Caco-2 (cell line): ENCODE measurements at regions not wholly inside any gene's neighbourhood (a gene's known extent, or its start where the extent isn't known, plus 50 kb on each side); places are given as distances from the start of the nearest gene placed in this dataset.

ENCODE experiments used
- BruUV-seq: library from RNA; stranded (reverse); fragments of 400-500 nt; replicated peaks from 2 replicates; lab custom pipeline; 2021; lab: Mats Ljungman, UMichigan
- CTCF ChIA-PET: fragments of 300-600 bp; sonication (Branson Sonifier 250); formaldehyde crosslinking; loops from one replicate; lab custom pipeline; 2022; ENCODE audit warnings: antibody characterized with exemption; lab: Charles Lee
- POLR2A ChIA-PET: fragments of 300-600 bp; sonication (Branson Sonifier 250); formaldehyde crosslinking; loops from one replicate; lab custom pipeline; 2022; ENCODE audit warnings: antibody characterized with exemption; lab: Charles Lee
- DNase-seq, 2 experiments: peaks; one replicate each; pipeline versions ENCODE4 v3.0.0 to v3.0.0-alpha.2; 2020 to 2022
- H3K27me3 ChIP-seq: replicated peaks from 2 replicates; pipeline ENCODE4 v1.6.0; 2011; ENCODE audit warnings: low read length; ENCODE audit not compliant: control insufficient read depth, insufficient read depth
- H3K36me3 ChIP-seq: 2 replicates; pipeline ENCODE4 v1.5.1; 2011; ENCODE audit warnings: low read length; ENCODE audit not compliant: control insufficient read depth, insufficient read depth
- H3K4me1 ChIP-seq: fragments of 250-450 bp; sonication (Bioruptor Pico); 2 replicates; pipeline ENCODE4 v1.5.1; 2020; ENCODE audit warnings: mild to moderate bottlenecking
- H3K4me3 ChIP-seq: 2 replicates; pipeline ENCODE4 v1.5.1; 2011; ENCODE audit warnings: low read depth, mild to moderate bottlenecking, control low read depth, low read length
- H3K9me3 ChIP-seq: fragments of 250-450 bp; sonication (Bioruptor Pico); 2 replicates; pipeline ENCODE4 v1.5.1; 2020; ENCODE audit warnings: mild to moderate bottlenecking, moderate library complexity
- H3K27ac Mint-ChIP-seq: one replicate; pipeline ENCODE4 v1.8.0; 2022; ENCODE audit warnings: mixed read lengths; ENCODE audit not compliant: unreplicated experiment
- H3K27me3 Mint-ChIP-seq: one replicate; pipeline ENCODE4 v1.8.0; 2022; ENCODE audit warnings: mixed read lengths; ENCODE audit not compliant: insufficient read depth, unreplicated experiment
- H3K36me3 Mint-ChIP-seq: one replicate; pipeline ENCODE4 v1.8.0; 2022; ENCODE audit warnings: mild to moderate bottlenecking, mixed read lengths; ENCODE audit not compliant: insufficient read depth, unreplicated experiment
- H3K4me1 Mint-ChIP-seq: one replicate; pipeline ENCODE4 v1.8.0; 2022; ENCODE audit warnings: low read depth, mixed read lengths; ENCODE audit not compliant: unreplicated experiment
- H3K4me3 Mint-ChIP-seq: one replicate; pipeline ENCODE4 v1.8.0; 2022; ENCODE audit warnings: mild to moderate bottlenecking, moderate library complexity, mixed read lengths; ENCODE audit not compliant: unreplicated experiment
- H3K9me3 Mint-ChIP-seq: one replicate; pipeline ENCODE4 v1.8.0; 2022; ENCODE audit warnings: mixed read lengths; ENCODE audit not compliant: unreplicated experiment
- intact Hi-C: fragments of 100-400 bp; cut with micrococcal nuclease; formaldehyde crosslinking; loops from one replicate; pipeline ENCODE4 v1.10.0; 2022; ENCODE audit not compliant: unreplicated experiment
- TF ChIP-seq, protein P1 (sequence below), 2 experiments: fragments of 200-600 bp in 1 of 2; IDR thresholded peaks; 1 replicate in 1 of 2; 2 replicates in 1 of 2; pipeline versions ENCODE4 v1.5.1 to v1.8.0; 2011 to 2022; ENCODE audit warnings: antibody characterized with exemption in 1 of 2, control low read depth in 1 of 2, inconsistent platforms in 1 of 2, low read depth in 1 of 2, low read length in 1 of 2, mild to moderate bottlenecking in 1 of 2, moderate library complexity in 1 of 2; ENCODE audit not compliant: insufficient read depth in 1 of 2, severe bottlenecking in 1 of 2, unreplicated experiment in 1 of 2

DNA sequence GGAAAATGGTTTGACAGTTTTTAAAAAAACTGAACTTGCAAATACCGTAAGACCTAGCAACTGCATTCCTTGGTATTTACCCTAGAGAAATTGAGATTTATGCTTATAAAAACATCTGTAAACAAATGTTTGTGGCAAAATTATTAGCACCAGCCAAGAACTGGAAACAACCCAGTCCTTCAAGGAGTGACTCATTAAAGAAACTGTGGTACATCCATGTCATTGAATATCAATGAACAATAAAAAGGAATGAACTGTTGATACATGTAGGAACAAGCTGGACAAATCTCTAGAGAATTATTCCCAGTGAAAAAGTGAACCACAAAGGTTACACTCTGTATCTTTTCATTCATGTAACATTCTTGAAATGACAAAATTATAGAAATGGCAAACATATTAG is 240.2 kb upstream of the ADAMTS3 start:
- no peaks in the 10 kb centered on the region for H3K9me3 Mint-ChIP-seq
- no peak for DNase-seq
- no peaks in the 10 kb centered on the region for H3K9me3 ChIP-seq
- ChIA-PET POLR2A (no interaction called here), CTCF (no interaction called here)
- H3K4me1 ChIP-seq = no peaks in the 10 kb centered on the region
- H3K4me1 Mint-ChIP-seq = no peaks in the 10 kb centered on the region
- BruUV-seq = no TSS peak
- H3K27me3 ChIP-seq = no peaks in the 10 kb centered on the region
- H3K36me3 Mint-ChIP-seq = no peaks in the 10 kb centered on the region
- H3K4me3 ChIP-seq = no peak overlapping the region
- no peak overlapping the region for H3K27ac Mint-ChIP-seq
- TF ChIP-seq, protein P1, sequence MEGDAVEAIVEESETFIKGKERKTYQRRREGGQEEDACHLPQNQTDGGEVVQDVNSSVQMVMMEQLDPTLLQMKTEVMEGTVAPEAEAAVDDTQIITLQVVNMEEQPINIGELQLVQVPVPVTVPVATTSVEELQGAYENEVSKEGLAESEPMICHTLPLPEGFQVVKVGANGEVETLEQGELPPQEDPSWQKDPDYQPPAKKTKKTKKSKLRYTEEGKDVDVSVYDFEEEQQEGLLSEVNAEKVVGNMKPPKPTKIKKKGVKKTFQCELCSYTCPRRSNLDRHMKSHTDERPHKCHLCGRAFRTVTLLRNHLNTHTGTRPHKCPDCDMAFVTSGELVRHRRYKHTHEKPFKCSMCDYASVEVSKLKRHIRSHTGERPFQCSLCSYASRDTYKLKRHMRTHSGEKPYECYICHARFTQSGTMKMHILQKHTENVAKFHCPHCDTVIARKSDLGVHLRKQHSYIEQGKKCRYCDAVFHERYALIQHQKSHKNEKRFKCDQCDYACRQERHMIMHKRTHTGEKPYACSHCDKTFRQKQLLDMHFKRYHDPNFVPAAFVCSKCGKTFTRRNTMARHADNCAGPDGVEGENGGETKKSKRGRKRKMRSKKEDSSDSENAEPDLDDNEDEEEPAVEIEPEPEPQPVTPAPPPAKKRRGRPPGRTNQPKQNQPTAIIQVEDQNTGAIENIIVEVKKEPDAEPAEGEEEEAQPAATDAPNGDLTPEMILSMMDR (IDR thresholded peaks at IDR 0.05; ENCODE audit: insufficient read depth in 1 of 2, low read depth in 1 of 2, low read length in 1 of 2, severe bottlenecking in 1 of 2, unreplicated experiment in 1 of 2) = no peak
- intact Hi-C loops = no loop called here
- no peak overlapping the region for H3K4me3 Mint-ChIP-seq
- H3K27me3 Mint-ChIP-seq = no peaks in the 10 kb centered on the region
- H3K36me3 ChIP-seq = no peaks in the 10 kb centered on the region

DNA sequence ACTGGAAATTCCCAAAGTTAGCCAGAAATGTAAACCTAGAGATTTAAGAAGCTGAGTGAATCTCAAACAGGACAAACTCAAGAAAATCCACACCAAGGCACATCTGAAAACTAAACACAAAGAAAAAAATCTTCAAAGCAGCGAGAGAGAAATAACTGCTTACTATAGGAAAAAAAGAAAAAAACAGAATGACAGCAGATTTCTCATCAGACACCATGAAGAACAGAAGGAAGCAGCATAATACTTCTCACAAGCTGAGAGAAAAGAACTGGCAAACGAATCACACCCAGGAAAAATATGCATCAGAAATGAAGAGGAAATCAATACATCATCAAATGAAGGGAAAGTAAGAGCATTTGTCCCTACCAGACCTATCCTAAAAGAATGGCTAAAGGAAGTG is 236.3 kb upstream of the ADAMTS3 start:
- H3K36me3 Mint-ChIP-seq = no peaks in the 10 kb centered on the region
- CTCF ChIA-PET = interaction anchor here (0.5 kb wide), 1 partner anchor 453 kb away, joined by 4 read pairs; the partner anchor contains the start of gene ANKRD17
- DNase-seq = no peak
- Histone ChIP-seq H3K9me3 (no peaks in the 10 kb centered on the region), H3K27me3 (no peaks in the 10 kb centered on the region), H3K4me3 (no peak overlapping the region), H3K36me3 (no peaks in the 10 kb centered on the region), H3K4me1 (no peaks in the 10 kb centered on the region)
- BruUV-seq = no TSS peak
- H3K4me3 Mint-ChIP-seq = no peak overlapping the region
- TF ChIP-seq, protein P1 (IDR thresholded peaks at IDR 0.05; ENCODE audit: insufficient read depth in 1 of 2, low read depth in 1 of 2, low read length in 1 of 2, severe bottlenecking in 1 of 2, unreplicated experiment in 1 of 2) = no peak
- no peaks in the 10 kb centered on the region for H3K9me3 Mint-ChIP-seq
- no peak overlapping the region for H3K27ac Mint-ChIP-seq
- no peaks in the 10 kb centered on the region for H3K27me3 Mint-ChIP-seq
- POLR2A ChIA-PET = no interaction called here
- H3K4me1 Mint-ChIP-seq = no peaks in the 10 kb centered on the region
- intact Hi-C loops = no loop called here

DNA sequence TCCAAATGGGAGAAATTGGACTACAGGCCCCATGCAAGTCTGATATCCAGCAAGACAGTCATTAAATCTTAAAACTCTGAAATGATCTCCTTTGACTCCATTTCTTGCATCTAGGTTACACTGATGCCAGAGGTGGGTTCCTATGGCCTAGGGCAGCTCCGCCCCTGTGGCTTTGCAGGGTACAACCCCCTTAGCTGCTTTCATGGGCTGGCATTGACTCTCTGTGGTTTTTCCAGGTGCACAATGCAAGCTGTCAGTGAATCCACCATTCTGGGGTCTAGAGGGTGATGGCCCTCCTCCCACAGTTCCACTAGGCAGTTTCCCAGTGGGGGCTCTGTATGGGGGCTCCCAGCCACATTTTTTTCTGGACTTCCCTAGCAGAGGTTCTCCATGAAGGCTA is 228.5 kb upstream of the ADAMTS3 start:
- ChIA-PET CTCF (no interaction called here), POLR2A (no interaction called here)
- DNase-seq = no peak
- Histone ChIP-seq H3K36me3 (no peaks in the 10 kb centered on the region), H3K9me3 (no peaks in the 10 kb centered on the region), H3K4me3 (no peak overlapping the region), H3K27me3 (no peaks in the 10 kb centered on the region), H3K4me1 (no peaks in the 10 kb centered on the region)
- TF ChIP-seq, protein P1 (IDR thresholded peaks at IDR 0.05; ENCODE audit: insufficient read depth in 1 of 2, low read depth in 1 of 2, low read length in 1 of 2, severe bottlenecking in 1 of 2, unreplicated experiment in 1 of 2) = no peak
- Mint-ChIP-seq H3K4me3 (no peak overlapping the region), H3K36me3 (no peaks in the 10 kb centered on the region), H3K9me3 (no peaks in the 10 kb centered on the region), H3K27me3 (no peaks in the 10 kb centered on the region), H3K27ac (no peak overlapping the region), H3K4me1 (no peaks in the 10 kb centered on the region)
- intact Hi-C loops = no loop called here
- no TSS peak for BruUV-seq
